ENCODE measurements at regions not wholly inside any gene's neighbourhood (a gene's known extent, or its start where the extent isn't known, plus 50 kb on each side); places are given as distances from the start of the nearest gene placed in this dataset.

GRCh38 chr6:67653561-67653960 is 981.5 kb upstream of the ADGRB3 start:
- Histone ChIP-seq H3K27ac (no peak overlapping the region), H3K4me3 (no peak overlapping the region)

DNA sequence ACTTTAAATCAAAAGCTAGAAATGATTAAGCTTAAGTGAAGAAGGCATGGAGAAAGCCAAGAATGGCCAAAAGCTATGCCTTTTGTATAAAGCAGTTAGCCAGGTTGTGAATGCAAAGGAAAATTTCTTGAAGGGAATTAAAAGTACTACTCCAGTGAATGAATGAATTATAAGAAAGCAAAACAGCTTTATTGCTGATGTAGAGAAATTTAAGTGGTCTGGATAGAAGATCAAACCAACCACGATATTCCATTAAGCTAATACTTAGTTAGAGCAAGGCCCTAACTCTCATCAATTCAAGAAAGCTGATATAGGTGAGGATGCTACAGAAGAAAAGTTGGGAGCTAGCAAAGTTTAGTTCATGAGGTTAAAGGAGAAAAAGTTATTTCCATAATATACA is 988.5 kb upstream of the ADGRB3 start:
- Histone ChIP-seq H3K4me3 (no peak overlapping the region), H3K27ac (no peak overlapping the region)

GRCh38 chr6:67643281-67643680 is 991.8 kb upstream of the ADGRB3 start:
- no peak overlapping the region for H3K27ac ChIP-seq

DNA sequence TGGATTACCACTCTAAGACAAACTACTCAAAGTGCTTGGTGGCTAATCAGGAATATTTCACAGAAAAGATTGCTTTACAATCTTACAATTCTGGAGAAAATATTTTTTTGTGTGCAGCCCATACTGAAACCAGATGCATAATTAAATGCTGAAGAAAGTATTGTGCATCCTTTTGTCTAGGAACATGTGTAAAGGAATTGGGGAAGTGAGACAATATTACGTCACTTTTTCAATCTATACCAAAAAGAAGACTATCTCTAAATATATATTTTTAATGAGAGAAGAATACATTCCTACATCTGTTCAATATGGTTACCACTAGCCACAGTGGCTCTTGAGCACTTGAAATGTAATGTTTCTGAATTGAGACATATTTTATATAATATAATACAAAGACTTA is 992.5 kb upstream of the ADGRB3 start:
- no peak overlapping the region for H3K4me3 ChIP-seq

More at GRCh38 chr6:67643281-67643680, 991.8 kb upstream of the ADGRB3 start:
- H3K4me3 ChIP-seq: no peak overlapping the region

DNA sequence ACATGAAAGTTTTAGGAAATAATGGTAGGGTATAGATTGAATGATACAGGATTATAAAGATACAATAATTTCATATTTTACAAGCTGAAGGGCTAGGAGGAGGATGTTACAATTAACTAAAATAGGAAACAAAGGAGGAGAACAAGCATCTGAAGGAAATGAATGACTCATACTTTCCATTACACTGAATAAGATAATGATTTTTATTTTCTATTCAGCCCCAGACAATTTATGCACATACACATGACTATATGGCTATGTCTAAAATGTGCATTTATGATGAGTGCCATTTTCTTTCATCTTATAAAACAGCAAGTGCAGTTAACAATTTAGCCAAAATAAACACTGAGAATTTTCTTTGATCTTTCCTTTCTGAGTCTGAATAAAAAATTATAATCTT is 994.6 kb upstream of the ADGRB3 start:
- no peak overlapping the region for H3K4me3 ChIP-seq

More for the DNA sequence above, 992.5 kb upstream of the ADGRB3 start:
- H3K27ac ChIP-seq: no peak overlapping the region

DNA sequence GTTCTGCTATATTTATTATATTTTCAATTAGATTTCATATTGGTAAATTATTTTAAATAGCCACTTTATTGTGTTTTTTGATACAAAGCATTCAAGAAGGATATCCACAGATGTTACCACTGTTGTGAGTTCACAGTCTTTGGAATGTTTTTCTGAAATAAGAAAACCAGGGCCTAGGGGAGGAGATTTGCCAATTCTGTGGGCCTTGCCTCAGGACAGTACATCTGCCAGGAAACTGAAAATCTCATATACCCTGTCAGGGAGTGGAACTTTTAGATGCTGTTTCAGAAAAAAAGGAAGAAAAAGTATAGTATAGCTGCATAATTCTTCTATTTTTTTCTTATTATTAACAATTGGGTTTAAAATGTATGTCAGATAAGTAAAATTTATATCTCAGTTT is 995.9 kb upstream of the ADGRB3 start:
- Histone ChIP-seq H3K4me3 (no peak overlapping the region), H3K27ac (no peak overlapping the region)

More for the DNA sequence above, 994.6 kb upstream of the ADGRB3 start:
- H3K27ac ChIP-seq: no peak overlapping the region

GRCh38 chr6:67634199-67634598 is 1000.9 kb upstream of the ADGRB3 start:
- Histone ChIP-seq H3K27ac (no peak overlapping the region), H3K4me3 (no peak overlapping the region)

- Histone ChIP-seq H3K27ac (no peak overlapping the region), H3K4me3 (no peak overlapping the region)
Measured at GRCh38 chr6:67633058-67633457, 1002.0 kb upstream of the ADGRB3 start.

GRCh38 chr6:67630146-67630545 is 1004.9 kb upstream of the ADGRB3 start:
- H3K4me3 ChIP-seq: no peak overlapping the region
- no peak overlapping the region for H3K27ac ChIP-seq

- H3K4me3 ChIP-seq: no peak overlapping the region
- H3K27ac ChIP-seq: no peak overlapping the region
Measured at GRCh38 chr6:67629258-67629657, 1005.8 kb upstream of the ADGRB3 start.

GRCh38 chr6:67615796-67616195 is 1019.3 kb upstream of the ADGRB3 start:
- H3K27ac ChIP-seq: no peak overlapping the region
- no peak overlapping the region for H3K4me3 ChIP-seq

DNA sequence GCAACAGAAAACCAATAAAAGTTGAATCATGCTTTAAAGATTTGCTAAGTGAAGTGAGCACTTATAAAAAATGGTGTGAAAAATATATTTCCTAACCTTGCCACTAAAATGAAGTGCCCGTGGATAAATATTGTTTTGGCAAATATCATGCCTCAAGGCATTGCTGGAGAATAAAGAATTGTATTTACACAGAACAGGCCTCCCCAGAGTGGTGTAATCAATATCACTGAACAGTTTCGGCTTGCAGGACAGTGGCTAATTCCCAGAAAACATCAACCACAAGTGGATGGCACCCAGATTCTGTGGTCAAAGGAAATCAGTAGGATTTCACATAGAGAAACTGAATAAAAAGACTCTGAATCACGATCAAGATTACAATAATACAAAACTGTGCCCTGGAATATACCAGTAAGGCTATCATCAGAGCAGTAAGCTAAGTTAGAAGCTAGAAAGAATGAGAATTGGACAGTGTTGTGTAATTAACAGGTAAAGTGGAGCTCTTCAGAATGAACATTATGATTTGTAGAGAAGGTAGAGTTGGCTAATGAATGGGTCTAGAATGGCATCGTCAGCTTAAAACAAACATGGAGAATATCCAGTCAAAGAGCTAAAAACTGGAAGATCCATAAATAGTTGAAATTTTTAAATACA is 1026.9 kb upstream of the ADGRB3 start:
- Histone ChIP-seq H3K27ac (no peak overlapping the region), H3K4me3 (no peak overlapping the region)

GRCh38 chr6:67606906-67607828 is 1027.9 kb upstream of the ADGRB3 start:
- no peak overlapping the region for H3K27ac ChIP-seq
- H3K4me3 ChIP-seq: no peak overlapping the region

GRCh38 chr6:67594366-67594765 is 1040.7 kb upstream of the ADGRB3 start:
- no peak overlapping the region for H3K27ac ChIP-seq
- H3K4me3 ChIP-seq: no peak overlapping the region

DNA sequence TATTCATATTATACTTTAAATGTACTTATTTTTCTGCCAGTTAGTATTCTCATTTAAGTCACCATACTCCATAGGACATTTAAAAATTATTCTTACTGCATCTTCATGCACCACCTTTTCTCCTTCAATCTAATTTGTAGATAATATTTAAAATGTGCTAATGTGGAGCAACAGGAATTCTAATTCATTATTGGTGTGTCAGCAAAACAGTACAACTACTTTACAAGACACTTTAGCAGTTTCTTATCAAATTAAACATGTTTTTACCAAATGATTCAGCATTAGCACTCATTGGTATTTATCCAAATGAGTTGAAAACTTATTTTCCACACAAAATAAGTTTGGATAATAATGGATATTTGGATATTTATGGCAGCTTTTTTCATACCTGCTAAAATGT is 1041.8 kb upstream of the ADGRB3 start:
- Histone ChIP-seq H3K27ac (no peak overlapping the region), H3K4me3 (no peak overlapping the region)

- no peak overlapping the region for H3K4me3 ChIP-seq
- no peak overlapping the region for H3K27ac ChIP-seq
Measured at GRCh38 chr6:67591910-67592309, 1043.2 kb upstream of the ADGRB3 start.

DNA sequence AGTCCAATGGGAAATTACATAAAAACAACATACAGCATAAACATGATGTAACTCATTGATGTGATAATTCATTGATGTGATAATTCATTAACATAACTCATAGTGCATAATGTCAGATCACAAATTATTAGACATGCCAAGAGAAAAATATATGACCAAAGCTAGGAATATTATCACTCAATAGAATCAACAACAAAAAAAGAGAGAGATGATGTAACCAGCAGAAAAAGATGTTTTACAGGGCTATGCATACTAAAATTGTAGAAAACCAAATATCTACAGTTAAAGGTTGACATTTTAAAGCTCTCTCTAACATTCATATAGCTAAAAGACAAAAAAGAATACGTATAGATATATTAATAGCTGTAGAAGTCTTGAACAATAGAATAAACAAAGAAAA is 1067.2 kb upstream of the ADGRB3 start:
- Histone ChIP-seq H3K27ac (no peak overlapping the region), H3K4me3 (no peak overlapping the region)

DNA sequence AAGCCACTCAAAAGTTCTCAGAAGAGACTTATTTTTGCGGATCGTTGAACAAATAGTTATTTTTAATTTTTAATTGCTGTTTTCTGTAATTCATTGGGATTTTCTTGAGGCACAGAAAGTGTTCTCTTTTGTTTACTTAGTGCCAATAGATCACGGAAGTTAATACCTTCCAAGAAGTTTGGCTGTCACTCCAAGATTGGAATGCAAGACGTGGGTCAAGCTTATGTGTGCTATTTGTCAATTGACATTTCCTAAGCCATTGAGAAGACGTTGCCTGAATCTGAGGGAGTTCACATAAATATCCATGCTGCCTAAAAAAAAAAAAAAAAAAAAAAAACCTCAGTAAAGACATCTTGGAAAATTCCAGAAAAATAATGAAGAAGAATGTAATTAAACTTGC is 1071.4 kb upstream of the ADGRB3 start:
- H3K4me3 ChIP-seq: no peak overlapping the region
- H3K27ac ChIP-seq: no peak overlapping the region

DNA sequence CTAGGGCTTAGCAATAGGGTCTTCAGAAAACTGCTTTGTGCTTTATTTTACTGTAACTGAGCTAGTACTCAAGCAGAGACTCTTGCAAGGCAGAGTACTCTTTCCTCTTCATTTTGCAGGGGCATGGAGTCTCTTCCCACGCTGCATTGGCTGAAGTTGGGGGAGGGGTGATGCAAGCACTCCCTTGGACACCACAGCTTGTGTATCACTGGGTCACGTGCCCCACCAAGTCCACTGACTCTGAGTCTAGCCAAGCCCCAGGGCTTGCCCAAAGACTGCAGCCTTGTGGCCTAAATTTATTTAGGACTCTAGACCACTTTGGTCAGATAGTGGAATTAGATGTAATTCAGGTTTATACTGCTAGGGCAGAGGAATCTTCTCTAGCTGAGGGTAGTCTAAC is 1075.0 kb upstream of the ADGRB3 start:
- Histone ChIP-seq H3K27ac (no peak overlapping the region), H3K4me3 (no peak overlapping the region)

DNA sequence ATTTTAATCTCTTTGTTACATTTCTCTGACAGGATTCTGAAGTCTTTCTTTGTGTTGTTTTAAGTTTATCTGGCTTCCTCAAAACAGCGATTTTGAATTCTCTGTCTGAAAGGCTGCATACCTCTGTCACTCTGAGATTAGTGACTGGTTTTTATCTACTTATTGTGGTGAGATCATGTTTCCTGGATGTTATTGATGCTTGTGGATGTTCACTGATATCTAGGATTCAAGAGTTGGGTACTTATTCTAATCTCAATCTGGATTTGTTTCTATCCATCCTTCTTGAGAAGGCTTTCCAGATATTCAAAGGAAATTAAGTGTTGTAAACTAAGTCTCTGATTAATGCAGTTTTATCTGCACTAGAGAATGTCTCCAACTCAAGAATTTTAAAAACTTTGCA is 1076.1 kb upstream of the ADGRB3 start:
- Histone ChIP-seq H3K27ac (no peak overlapping the region), H3K4me3 (no peak overlapping the region)

- Histone ChIP-seq H3K27ac (no peak overlapping the region), H3K4me3 (no peak overlapping the region)
Measured at GRCh38 chr6:67544851-67545452, 1090.1 kb upstream of the ADGRB3 start.
